SK-N-SH treated with all-trans-retinoic acid at 6 μM for 48 hours (cell line): ENCODE measurements at regions not wholly inside any gene's neighbourhood (a gene's known extent, or its start where the extent isn't known, plus 50 kb on each side); places are given as distances from the start of the nearest gene placed in this dataset.

Experiments
- ATAC-seq: fragments of 200-7000 bp; cut with Tn5 transposase; 3 replicates; pipeline ENCODE4 v1.9.1; 2020; ENCODE audit warnings: mild to moderate bottlenecking, moderate library complexity
- ARNTL ChIP-seq: fragments of 450-650 bp; formaldehyde crosslinking; IDR thresholded peaks from 2 replicates; pipeline ENCODE4 v1.5.0; 2020; ENCODE audit warnings: low read depth, mild to moderate bottlenecking, moderate library complexity, borderline replicate concordance
- BACH2 ChIP-seq: fragments of 250-450 bp; sonication (Bioruptor Pico); IDR thresholded peaks from 2 replicates; pipeline ENCODE4 v1.9.0; 2021; ENCODE audit warnings: mild to moderate bottlenecking, borderline replicate concordance
- CSDC2 ChIP-seq: fragments of 250-450 bp; sonication (Bioruptor Pico); IDR thresholded peaks from 2 replicates; pipeline ENCODE4 v1.5.0; 2020; ENCODE audit warnings: mild to moderate bottlenecking, moderate library complexity
- ESRRG ChIP-seq: fragments of 250-450 bp; sonication (Bioruptor Pico); IDR thresholded peaks from 2 replicates; pipeline ENCODE4 v1.6.1; 2021; ENCODE audit warnings: mild to moderate bottlenecking
- GLIS3 ChIP-seq: fragments of 250-450 bp; sonication (Bioruptor Pico); IDR thresholded peaks from 2 replicates; pipeline ENCODE4 v1.5.0; 2020; ENCODE audit warnings: mild to moderate bottlenecking, moderate library complexity
- OSR1 ChIP-seq: fragments of 250-450 bp; sonication (Bioruptor Pico); IDR thresholded peaks from 2 replicates; pipeline ENCODE4 v1.8.0; 2022; ENCODE audit warnings: moderate library complexity, mild to moderate bottlenecking, inconsistent platforms
- PATZ1 ChIP-seq: fragments of 250-450 bp; sonication (Bioruptor Pico); IDR thresholded peaks from 2 replicates; pipeline ENCODE4 v1.8.0; 2020; ENCODE audit warnings: mild to moderate bottlenecking, moderate library complexity, borderline replicate concordance
- RARB ChIP-seq: fragments of 250-450 bp; sonication (Bioruptor Pico); IDR thresholded peaks from 2 replicates; pipeline ENCODE4 v1.8.0; 2021; ENCODE audit warnings: mild to moderate bottlenecking, moderate library complexity
- SNAI2 ChIP-seq: fragments of 250-450 bp; sonication (Bioruptor Pico); IDR thresholded peaks from 2 replicates; pipeline ENCODE4 v1.5.0; 2020; ENCODE audit warnings: mild to moderate bottlenecking, moderate library complexity
- TCF4 ChIP-seq: fragments of 250-450 bp; sonication (Bioruptor Pico); IDR thresholded peaks from 2 replicates; pipeline ENCODE4 v1.8.0; 2021; ENCODE audit warnings: mild to moderate bottlenecking, moderate library complexity, borderline replicate concordance
- TOX ChIP-seq: fragments of 250-450 bp; sonication (Bioruptor Pico); IDR thresholded peaks from 2 replicates; pipeline ENCODE4 v1.8.0; 2021; ENCODE audit warnings: mild to moderate bottlenecking, moderate library complexity, borderline replicate concordance
- ZC3H10 ChIP-seq: fragments of 250-450 bp; sonication (Bioruptor Pico); IDR thresholded peaks from 2 replicates; pipeline ENCODE4 v1.5.1; 2021; ENCODE audit warnings: mild to moderate bottlenecking, moderate library complexity
- ZFP3 ChIP-seq: fragments of 250-450 bp; sonication (Bioruptor Pico); IDR thresholded peaks from 2 replicates; pipeline ENCODE4 v1.5.0; 2020; ENCODE audit warnings: mild to moderate bottlenecking, moderate library complexity
- ZFP30 ChIP-seq: fragments of 450-650 bp; formaldehyde crosslinking; IDR thresholded peaks from 2 replicates; pipeline ENCODE4 v1.5.0; 2022; ENCODE audit warnings: mild to moderate bottlenecking, moderate library complexity
- ZNF565 ChIP-seq: fragments of 450-650 bp; formaldehyde crosslinking; conservative IDR thresholded peaks from 2 replicates; pipeline ENCODE4 v1.5.0; 2020; ENCODE audit warnings: low read depth, mild to moderate bottlenecking, moderate library complexity
- ZNF70 ChIP-seq: fragments of 450-650 bp; formaldehyde crosslinking; IDR thresholded peaks from 2 replicates; pipeline ENCODE4 v1.5.0; 2020; ENCODE audit warnings: mild to moderate bottlenecking, moderate library complexity
- TF ChIP-seq, protein P1 (sequence below): fragments of 250-450 bp; sonication (Bioruptor Pico); IDR thresholded peaks from 2 replicates; pipeline ENCODE4 v1.8.0; 2021; ENCODE audit warnings: low read depth, mild to moderate bottlenecking, moderate library complexity, borderline replicate concordance
- TF ChIP-seq, protein P2 (sequence below): fragments of 250-450 bp; sonication (Bioruptor Pico); IDR thresholded peaks from 2 replicates; pipeline ENCODE4 v1.5.1; 2020; ENCODE audit warnings: low read depth, mild to moderate bottlenecking, moderate library complexity
- TF ChIP-seq, protein P3 (sequence below): fragments of 250-450 bp; sonication (Bioruptor Pico); IDR thresholded peaks from 2 replicates; pipeline ENCODE4 v1.5.1; 2021; ENCODE audit warnings: mild to moderate bottlenecking, moderate library complexity
- TF ChIP-seq, protein P4 (sequence below): fragments of 250-450 bp; sonication (Bioruptor Pico); IDR thresholded peaks from 2 replicates; pipeline ENCODE4 v1.5.0; 2020; ENCODE audit warnings: mild to moderate bottlenecking, moderate library complexity

GRCh38 chr13:48583859-48584311, 51.0 kb upstream of the RCBTB2 start:
- TF ChIP-seq, protein P1, sequence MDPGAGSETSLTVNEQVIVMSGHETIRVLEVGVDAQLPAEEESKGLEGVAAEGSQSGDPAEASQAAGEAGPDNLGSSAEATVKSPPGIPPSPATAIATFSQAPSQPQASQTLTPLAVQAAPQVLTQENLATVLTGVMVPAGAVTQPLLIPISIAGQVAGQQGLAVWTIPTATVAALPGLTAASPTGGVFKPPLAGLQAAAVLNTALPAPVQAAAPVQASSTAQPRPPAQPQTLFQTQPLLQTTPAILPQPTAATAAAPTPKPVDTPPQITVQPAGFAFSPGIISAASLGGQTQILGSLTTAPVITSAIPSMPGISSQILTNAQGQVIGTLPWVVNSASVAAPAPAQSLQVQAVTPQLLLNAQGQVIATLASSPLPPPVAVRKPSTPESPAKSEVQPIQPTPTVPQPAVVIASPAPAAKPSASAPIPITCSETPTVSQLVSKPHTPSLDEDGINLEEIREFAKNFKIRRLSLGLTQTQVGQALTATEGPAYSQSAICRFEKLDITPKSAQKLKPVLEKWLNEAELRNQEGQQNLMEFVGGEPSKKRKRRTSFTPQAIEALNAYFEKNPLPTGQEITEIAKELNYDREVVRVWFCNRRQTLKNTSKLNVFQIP (CRISPR knock-in tag), result no peak
- TF ChIP-seq PATZ1 (CRISPR knock-in tag) (no peak), ESRRG (CRISPR knock-in tag) (no peak), TCF4 (CRISPR knock-in tag) (no peak), ZC3H10 (CRISPR knock-in tag) (no peak), SNAI2 (CRISPR knock-in tag) (no peak), GLIS3 (CRISPR knock-in tag) (no peak), BACH2 (CRISPR knock-in tag) (no peak), CSDC2 (no peak), ZFP3 (CRISPR knock-in tag) (no peak)

DNA sequence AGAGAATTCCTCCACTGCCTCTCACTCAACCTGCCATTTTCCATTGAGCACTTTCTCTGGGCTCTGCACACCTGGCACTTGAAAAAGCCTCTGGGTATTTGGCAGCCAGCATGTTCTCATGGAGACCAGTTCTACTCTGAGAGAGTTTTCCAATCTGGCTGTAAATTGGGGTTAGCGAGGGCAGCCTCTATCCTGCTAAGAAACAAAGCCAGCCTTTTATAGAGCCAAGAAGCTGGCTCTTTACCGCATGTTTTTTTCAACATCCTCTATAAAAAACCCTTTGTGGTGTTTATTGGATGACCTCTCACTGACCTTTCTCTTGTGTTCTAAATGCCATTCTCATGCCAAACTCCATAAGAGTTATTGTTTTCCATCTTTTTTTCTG, 52.6 kb upstream of the RCBTB2 start:
- ATAC-seq, result peak; percentile 30; the same call in 2 of the 3 replicates
- TF ChIP-seq ZNF565 (CRISPR knock-in tag) (no peak), ZFP3 (CRISPR knock-in tag) (no peak), BACH2 (CRISPR knock-in tag) (no peak), ARNTL (CRISPR knock-in tag) (no peak), GLIS3 (CRISPR knock-in tag) (no peak), ZC3H10 (CRISPR knock-in tag) (no peak), ZNF70 (CRISPR knock-in tag) (no peak), TCF4 (CRISPR knock-in tag) (no peak), ESRRG (CRISPR knock-in tag) (no peak)
- TF ChIP-seq, protein P1 (CRISPR knock-in tag), result no peak

More at GRCh38 chr13:48583859-48584311, 51.0 kb upstream of the RCBTB2 start:
- no peak for ATAC-seq

DNA sequence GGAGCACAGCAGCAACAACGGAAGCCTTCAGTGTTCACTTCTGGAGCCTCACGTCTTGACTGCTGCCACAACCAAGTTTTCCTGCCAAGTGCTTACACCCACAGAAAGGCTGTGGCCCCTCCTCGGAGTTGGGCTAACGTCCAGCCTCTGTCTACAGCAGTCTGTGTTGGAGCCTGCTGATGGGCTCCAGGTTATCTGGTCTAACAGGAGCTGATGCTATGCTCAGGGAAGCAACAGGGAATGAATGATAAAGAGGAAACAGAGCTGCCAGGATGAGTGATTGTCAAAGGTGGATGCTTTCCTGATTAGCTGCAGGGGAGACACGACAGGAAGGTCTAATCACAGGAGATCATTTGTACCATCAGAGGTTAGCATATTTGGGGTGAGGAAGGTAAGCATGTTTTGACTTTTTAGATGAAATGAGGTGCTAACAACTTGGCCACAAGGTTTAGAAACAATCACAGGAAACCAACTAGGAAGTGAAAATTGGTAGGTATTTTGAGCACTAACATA, 53.8 kb upstream of the RCBTB2 start:
- peak; percentile 94 for ATAC-seq
- TF ChIP-seq ARNTL (CRISPR knock-in tag), result no peak
- no peak for TF ChIP-seq ZC3H10 (CRISPR knock-in tag)
- TF ChIP-seq, protein P2, sequence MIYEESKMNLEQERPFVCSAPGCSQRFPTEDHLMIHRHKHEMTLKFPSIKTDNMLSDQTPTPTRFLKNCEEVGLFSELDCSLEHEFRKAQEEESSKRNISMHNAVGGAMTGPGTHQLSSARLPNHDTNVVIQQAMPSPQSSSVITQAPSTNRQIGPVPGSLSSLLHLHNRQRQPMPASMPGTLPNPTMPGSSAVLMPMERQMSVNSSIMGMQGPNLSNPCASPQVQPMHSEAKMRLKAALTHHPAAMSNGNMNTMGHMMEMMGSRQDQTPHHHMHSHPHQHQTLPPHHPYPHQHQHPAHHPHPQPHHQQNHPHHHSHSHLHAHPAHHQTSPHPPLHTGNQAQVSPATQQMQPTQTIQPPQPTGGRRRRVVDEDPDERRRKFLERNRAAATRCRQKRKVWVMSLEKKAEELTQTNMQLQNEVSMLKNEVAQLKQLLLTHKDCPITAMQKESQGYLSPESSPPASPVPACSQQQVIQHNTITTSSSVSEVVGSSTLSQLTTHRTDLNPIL (CRISPR knock-in tag), result no peak
- no peak for TF ChIP-seq BACH2 (CRISPR knock-in tag)
- TF ChIP-seq CSDC2, result no peak
- no peak for TF ChIP-seq PATZ1 (CRISPR knock-in tag)
- TF ChIP-seq, protein P3, sequence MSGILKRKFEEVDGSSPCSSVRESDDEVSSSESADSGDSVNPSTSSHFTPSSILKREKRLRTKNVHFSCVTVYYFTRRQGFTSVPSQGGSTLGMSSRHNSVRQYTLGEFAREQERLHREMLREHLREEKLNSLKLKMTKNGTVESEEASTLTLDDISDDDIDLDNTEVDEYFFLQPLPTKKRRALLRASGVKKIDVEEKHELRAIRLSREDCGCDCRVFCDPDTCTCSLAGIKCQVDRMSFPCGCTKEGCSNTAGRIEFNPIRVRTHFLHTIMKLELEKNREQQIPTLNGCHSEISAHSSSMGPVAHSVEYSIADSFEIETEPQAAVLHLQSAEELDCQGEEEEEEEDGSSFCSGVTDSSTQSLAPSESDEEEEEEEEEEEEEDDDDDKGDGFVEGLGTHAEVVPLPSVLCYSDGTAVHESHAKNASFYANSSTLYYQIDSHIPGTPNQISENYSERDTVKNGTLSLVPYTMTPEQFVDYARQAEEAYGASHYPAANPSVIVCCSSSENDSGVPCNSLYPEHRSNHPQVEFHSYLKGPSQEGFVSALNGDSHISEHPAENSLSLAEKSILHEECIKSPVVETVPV (CRISPR knock-in tag), result no peak
- no peak for TF ChIP-seq GLIS3 (CRISPR knock-in tag)
- no peak for TF ChIP-seq ZNF565 (CRISPR knock-in tag)
- no peak for TF ChIP-seq TOX (CRISPR knock-in tag)
- no peak for TF ChIP-seq ZFP3 (CRISPR knock-in tag)
- TF ChIP-seq RARB (CRISPR knock-in tag), result no peak
- no peak for TF ChIP-seq SNAI2 (CRISPR knock-in tag)
- TF ChIP-seq, protein P4, sequence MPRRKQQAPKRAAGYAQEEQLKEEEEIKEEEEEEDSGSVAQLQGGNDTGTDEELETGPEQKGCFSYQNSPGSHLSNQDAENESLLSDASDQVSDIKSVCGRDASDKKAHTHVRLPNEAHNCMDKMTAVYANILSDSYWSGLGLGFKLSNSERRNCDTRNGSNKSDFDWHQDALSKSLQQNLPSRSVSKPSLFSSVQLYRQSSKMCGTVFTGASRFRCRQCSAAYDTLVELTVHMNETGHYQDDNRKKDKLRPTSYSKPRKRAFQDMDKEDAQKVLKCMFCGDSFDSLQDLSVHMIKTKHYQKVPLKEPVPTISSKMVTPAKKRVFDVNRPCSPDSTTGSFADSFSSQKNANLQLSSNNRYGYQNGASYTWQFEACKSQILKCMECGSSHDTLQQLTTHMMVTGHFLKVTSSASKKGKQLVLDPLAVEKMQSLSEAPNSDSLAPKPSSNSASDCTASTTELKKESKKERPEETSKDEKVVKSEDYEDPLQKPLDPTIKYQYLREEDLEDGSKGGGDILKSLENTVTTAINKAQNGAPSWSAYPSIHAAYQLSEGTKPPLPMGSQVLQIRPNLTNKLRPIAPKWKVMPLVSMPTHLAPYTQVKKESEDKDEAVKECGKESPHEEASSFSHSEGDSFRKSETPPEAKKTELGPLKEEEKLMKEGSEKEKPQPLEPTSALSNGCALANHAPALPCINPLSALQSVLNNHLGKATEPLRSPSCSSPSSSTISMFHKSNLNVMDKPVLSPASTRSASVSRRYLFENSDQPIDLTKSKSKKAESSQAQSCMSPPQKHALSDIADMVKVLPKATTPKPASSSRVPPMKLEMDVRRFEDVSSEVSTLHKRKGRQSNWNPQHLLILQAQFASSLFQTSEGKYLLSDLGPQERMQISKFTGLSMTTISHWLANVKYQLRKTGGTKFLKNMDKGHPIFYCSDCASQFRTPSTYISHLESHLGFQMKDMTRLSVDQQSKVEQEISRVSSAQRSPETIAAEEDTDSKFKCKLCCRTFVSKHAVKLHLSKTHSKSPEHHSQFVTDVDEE (CRISPR knock-in tag), result no peak
- TF ChIP-seq ESRRG (CRISPR knock-in tag), result no peak
- no peak for TF ChIP-seq ZFP30 (CRISPR knock-in tag)
- TF ChIP-seq OSR1 (CRISPR knock-in tag), result no peak
- TF ChIP-seq, protein P1 (CRISPR knock-in tag), result no peak
- TF ChIP-seq TCF4 (CRISPR knock-in tag), result no peak
- TF ChIP-seq, all 23 proteins: peak for 0
